DMS53 (cell line): ENCODE measurements at regions not wholly inside any gene's neighbourhood (a gene's known extent, or its start where the extent isn't known, plus 50 kb on each side); places are given as distances from the start of the nearest gene placed in this dataset.

Source experiments
- DNase-seq: peaks from one replicate; lab custom pipeline; 2025; lab: John Stamatoyannopoulos, UW

DNA sequence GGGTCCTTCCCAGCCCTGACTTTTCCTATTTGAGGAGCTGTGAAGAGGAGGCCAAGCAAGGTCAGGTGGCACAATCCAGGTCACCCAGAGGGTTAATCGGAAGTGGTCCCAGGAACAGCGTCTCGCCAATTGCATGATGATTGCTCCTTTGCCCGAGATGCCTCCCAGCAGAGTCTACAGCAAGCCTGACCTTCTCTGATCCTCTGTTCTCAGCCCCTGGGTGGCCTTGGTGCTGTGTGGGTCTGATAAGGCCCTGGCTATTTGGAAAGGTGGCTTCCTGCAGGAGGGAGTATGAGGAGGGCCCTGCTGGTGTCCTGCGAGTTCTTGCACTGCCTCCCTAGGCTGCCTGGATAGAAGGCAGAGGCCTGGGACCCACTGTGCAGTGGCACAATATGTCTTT is 116.2 kb downstream of the FOXD2 start:
- DNase-seq = no peak

DNA sequence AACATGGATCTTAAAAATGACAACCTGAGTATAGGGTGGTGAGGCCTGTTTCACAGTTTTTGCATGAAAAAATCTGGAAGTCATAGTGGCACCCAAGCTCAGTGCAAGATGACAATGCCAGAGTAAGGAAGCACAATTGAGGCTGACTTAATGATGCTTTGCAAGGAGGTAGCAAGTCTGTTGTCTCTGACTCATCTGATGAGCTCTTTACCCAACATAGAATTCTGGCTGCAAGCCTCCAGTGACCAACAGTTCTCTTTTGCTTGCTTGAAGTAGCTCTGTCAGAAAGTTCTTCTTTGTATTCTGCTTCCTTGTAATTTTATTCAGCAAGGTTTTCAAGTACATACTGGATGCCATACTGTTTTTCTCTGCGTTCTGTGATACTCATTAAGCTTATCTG is 117.1 kb downstream of the FOXD2 start:
- DNase-seq = no peak

DNA sequence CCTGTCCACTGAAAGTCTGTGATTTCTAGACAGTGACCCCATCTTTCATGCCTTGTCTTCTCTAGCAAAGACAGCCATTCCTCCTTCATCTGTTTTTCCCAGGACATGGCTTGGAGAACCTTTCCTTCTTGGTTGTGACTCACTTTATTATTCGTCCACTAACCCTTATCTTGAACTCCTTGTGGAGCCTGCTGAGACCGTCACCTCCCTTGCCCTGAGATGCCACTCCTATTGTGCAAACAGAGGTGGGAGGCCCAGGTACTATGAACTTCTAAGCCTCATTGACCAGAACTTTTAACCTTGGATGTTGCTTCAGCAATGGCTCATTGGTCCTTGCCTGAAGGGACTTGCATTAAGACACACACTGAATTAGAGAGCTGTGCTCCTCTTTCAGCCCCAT is 117.5 kb downstream of the FOXD2 start:
- no peak for DNase-seq

GRCh38 chr1:47555841-47556560 is 118.2 kb downstream of the FOXD2 start:
- DNase-seq = no peak

GRCh38 chr1:47557066-47557465 is 119.2 kb downstream of the FOXD2 start:
- DNase-seq = peak; percentile 35

- DNase-seq = peak; percentile 89
Measured at GRCh38 chr1:47558601-47559593, 121.1 kb downstream of the FOXD2 start.

DNA sequence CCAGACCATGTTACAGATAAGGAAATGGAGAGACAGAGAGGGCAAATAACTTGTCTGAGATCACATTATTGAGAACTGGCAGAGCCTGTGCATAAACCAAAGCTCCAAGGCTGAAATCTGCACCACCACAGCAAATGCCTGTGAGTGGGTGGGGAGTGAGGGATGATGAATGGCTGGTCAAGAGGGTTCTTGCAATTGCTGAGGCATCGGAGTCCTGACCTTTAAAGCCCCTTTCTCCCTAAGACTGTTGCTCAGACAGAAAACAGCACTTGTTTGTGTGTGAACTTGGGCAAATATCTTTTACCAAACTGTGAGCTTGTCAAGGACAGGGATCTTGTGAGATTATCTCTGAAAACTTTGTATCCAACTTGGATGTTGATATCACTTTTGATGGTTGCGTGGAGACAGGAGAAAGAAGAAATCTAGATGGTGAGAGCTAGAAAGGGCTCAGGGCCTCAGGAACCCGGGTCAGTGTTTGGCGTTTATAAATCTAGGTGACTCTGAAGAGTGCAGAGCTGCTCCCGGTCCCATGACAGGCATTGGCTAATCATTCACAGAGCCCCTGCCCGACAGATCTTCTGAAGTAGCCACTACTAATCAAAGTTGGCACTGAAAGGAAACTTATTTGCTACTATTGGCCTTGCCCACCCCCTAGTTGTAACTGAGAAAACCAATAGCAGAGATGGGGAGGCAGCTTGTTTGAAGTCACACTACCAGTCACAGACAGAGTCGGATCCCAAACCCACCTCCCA is 122.3 kb downstream of the FOXD2 start:
- DNase-seq = peak; percentile 45

GRCh38 chr1:47561523-47562007 is 123.7 kb downstream of the FOXD2 start:
- DNase-seq = no peak

GRCh38 chr1:47562147-47562546 is 124.3 kb downstream of the FOXD2 start:
- no peak for DNase-seq

DNA sequence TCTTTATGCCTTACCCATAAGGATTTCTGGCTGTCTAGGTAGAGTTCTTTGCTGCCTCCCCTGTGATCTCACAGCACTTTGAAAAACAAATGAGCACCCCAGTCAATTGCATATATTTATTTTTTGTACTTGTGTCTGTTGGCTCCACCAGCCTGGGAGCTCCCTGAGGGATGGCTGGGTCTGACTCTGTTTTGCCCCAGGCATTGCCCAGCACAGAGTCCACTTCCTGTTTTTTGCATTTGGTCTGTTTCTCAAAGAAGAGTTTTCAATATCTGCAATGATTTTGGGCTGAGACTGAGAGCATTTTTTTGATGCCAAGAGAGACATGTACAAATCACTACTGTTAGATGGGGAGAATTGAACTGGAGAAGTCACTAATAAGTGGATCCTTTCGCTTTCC is 125.0 kb downstream of the FOXD2 start:
- no peak for DNase-seq

DNA sequence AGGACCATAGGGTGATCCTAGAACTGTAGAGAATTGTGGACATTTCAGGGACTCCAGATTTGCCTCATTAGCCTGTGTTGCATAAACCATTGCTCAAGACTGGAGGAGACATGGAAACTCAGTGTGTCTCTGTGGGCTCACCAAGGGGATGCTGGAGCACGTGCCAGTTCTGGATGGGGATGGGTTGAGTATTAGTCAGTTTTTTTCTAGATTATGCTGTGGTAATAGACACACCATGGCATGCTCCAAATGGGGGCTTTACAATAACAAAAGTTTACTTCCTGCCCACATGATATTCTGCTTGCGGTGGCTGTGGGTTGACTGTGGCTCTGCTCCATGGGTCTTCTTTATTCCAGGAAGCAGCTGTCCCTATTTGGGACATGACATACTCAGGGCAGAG is 125.4 kb downstream of the FOXD2 start:
- no peak for DNase-seq

DNA sequence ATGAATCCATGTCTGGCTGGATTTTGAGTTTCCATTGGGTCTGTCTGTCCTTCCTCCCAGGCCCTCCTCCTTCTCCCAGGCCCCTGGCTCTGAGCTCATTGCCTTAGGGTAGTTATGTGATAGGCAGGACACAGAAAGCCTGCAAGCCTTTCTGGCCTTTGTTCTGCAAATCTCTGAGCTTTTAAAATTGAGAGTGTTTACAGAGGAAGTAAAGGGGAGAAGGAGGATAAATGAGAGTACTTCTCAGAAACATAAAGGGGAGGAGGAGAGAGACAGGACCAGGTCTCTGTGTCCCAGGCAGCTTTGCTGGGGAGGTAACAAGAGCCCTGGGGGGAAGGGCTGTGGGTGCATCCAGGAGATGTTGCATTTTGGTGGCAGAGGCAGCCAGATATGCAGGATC is 126.7 kb downstream of the FOXD2 start:
- no peak for DNase-seq

DNA sequence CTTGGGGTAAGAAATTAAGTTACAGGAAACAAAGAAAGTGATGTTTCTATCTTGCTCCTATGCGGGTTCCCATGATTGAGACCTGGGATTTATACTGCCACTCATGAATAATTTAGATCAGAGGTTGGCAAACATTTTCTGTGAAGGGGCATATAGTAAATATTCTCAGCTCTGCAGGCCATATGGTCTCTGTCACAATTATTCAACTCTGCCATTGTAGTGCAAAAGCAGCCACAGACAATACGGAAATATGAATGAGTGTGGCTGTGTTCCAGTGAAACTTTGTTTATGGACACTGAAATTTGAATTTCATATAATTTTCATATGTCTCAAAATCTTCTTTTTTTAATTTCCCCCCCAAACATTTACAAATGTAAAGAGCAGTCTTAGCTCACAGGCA is 127.2 kb downstream of the FOXD2 start:
- no peak for DNase-seq

- no peak for DNase-seq
Measured at GRCh38 chr1:47565676-47566075, 127.8 kb downstream of the FOXD2 start.

DNA sequence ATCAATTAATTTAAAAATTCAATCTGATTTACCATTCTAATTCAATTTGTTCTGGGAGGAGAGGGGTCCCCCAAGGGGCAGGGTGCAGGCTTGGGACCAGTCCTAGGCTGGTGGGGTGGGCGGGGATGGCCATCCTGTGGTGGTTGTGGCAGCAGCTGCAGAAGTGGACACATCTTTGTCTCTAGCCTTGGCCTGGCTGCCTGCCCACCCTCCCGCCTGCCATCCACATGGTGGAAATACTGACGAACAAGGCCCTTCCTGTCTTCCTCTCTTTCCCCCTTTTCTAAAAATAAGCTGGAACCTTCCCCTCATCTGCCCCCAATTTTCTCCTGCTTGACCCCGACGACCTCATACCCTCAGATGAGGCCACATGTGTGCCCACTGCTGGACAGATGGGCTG is 130.9 kb downstream of the FOXD2 start:
- DNase-seq = no peak

DNA sequence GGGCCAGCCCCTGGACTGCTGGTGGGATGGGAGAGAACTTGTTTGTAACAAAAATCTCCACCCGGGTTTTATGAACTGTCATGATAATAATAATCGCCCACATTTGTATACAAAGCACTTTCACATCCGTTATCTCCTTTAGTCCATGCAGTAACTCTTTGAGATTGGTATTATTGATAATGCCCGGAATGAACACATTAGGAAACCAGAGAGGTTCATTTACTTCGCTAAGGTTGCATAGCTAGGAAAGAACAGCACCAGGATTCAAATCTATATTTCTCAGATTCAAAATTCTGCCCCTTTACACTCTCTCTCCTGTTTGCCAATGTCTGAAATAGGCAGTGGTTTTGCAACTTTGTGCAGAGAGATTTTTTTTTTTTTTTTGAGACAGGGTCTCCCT is 131.4 kb downstream of the FOXD2 start:
- no peak for DNase-seq

DNA sequence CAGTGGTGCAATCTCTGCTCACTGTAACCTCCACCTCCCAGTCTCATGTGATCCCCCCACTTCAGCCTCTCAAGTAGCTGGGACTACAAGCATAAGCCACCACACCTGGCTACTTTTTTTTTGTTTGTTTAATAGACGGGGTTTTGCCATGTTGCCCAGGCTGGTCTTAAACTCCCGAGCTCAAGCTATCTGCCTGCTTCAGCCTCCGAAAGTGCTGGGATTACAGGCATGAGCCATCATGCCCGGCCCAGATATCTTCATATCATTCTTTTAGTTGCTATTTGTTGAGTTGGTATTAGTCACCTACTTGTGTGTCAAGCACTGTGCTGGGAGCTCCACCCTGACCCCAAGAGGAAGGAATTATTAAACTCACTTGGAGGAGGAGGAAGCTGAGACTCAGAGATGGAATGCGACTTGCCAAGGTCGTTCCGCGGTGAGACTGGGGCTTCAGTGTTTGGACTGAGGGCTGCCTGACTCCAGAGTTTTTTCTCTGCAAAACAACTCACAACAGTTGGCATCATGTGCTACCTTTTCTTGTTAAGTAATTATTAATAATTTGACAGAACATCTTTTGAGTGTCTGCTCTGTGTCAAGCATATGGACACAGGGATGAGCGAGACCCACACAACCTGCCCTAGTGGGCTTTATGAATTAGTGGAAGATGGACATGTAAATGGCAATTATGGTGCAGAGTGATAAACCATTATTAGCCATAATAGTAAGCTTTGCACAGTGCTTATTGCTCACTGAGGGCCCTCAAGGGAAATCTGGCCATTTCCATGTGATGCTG is 132.0 kb downstream of the FOXD2 start:
- peak; percentile 89 for DNase-seq

- no peak for DNase-seq
Measured at GRCh38 chr1:47571161-47571560, 133.3 kb downstream of the FOXD2 start.

DNA sequence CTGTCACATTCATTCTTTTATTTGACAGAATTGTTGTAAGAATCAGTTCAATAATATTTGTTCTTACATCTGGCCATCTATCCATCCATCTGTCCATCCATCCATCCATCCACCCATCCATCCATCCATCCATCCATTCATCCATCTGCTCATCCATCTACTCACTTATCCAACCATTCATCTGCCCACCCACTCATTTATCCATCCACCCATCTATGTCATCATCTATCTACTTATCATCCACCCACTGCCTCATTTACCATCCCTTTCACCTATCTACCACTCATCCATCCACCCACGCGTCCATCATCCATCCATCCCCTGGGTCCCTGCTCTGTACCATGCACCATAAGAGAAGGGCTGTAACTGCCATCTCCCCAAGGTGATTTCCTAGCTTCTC is 134.1 kb downstream of the FOXD2 start:
- no peak for DNase-seq

GRCh38 chr1:47572731-47573430 is 135.0 kb downstream of the FOXD2 start:
- no peak for DNase-seq
